Fibroblast of lung (primary cell): ENCODE measurements at regions not wholly inside any gene's neighbourhood (a gene's known extent, or its start where the extent isn't known, plus 50 kb on each side); places are given as distances from the start of the nearest gene placed in this dataset.
"Not testable (repeated sequence)": the region's sequence is repeated elsewhere in the genome, so short reads cannot be mapped to it uniquely, and the experiment has no call there.

ENCODE experiments used
- DNase-seq, 2 donors: peaks; one replicate each; pipeline versions ENCODE4 v3.0.0 to v3.0.0-alpha.2; 2010; ENCODE audit warnings: low read depth in 2 of 2
- H2AFZ ChIP-seq: 2 replicates; pipeline ENCODE4 v1.5.1; 2012; ENCODE audit warnings: low read length, control low read depth, inconsistent platforms
- H3K27ac ChIP-seq: 2 replicates; pipeline ENCODE4 v1.5.1; 2011; ENCODE audit warnings: low read length, control low read depth; ENCODE audit not compliant: insufficient read depth
- H3K27me3 ChIP-seq: 2 replicates; pipeline ENCODE4 v1.5.1; 2011; ENCODE audit warnings: mild to moderate bottlenecking, low read length; ENCODE audit not compliant: control insufficient read depth, insufficient read depth
- H3K36me3 ChIP-seq: 2 replicates; pipeline ENCODE4 v1.5.1; 2011; ENCODE audit warnings: low read length; ENCODE audit not compliant: control insufficient read depth, insufficient read depth
- H3K4me1 ChIP-seq: 2 replicates; pipeline ENCODE4 v1.5.1; 2011; ENCODE audit warnings: low read length; ENCODE audit not compliant: control insufficient read depth, insufficient read depth; ENCODE audit errors: extremely low read depth
- H3K4me2 ChIP-seq: 2 replicates; pipeline ENCODE4 v1.5.1; 2011; ENCODE audit warnings: low read length, control low read depth; ENCODE audit not compliant: insufficient read depth; ENCODE audit errors: extremely low read depth
- H3K4me3 ChIP-seq, 4 experiments: fragments of 200-600 bp in 1 of 4; sonication (generic) in 1 of 4; replicated peaks in 1 of 4; 2 replicates each; pipeline ENCODE4 v1.5.1; 2011 to 2016; ENCODE audit warnings: low read length in 4 of 4, low read depth in 3 of 4, mild to moderate bottlenecking in 3 of 4, control low read depth in 2 of 4, inconsistent platforms in 1 of 4, mixed read lengths in 1 of 4; ENCODE audit not compliant: insufficient read depth in 1 of 4; ENCODE audit errors: control extremely low read depth in 1 of 4
- H3K79me2 ChIP-seq: 2 replicates; pipeline ENCODE4 v1.5.1; 2012; ENCODE audit warnings: mild to moderate bottlenecking, low read length, inconsistent platforms; ENCODE audit not compliant: control insufficient read depth, insufficient read depth
- H3K9ac ChIP-seq: 2 replicates; pipeline ENCODE4 v1.5.1; 2011; ENCODE audit warnings: mild to moderate bottlenecking, low read length, control low read depth; ENCODE audit not compliant: insufficient read depth
- H3K9me3 ChIP-seq: 2 replicates; pipeline ENCODE4 v1.5.1; 2012; ENCODE audit warnings: low read depth, low read length; ENCODE audit not compliant: control insufficient read depth, insufficient read depth
- H4K20me1 ChIP-seq: 2 replicates; pipeline ENCODE4 v1.5.1; 2011; ENCODE audit warnings: low read length; ENCODE audit not compliant: control insufficient read depth, insufficient read depth; ENCODE audit errors: extremely low read depth

- not testable (repeated sequence) for H3K36me3 ChIP-seq, H3K9ac ChIP-seq, H3K4me2 ChIP-seq, H4K20me1 ChIP-seq, H3K4me3 ChIP-seq, H3K27ac ChIP-seq, H3K79me2 ChIP-seq, H3K4me1 ChIP-seq, H3K27me3 ChIP-seq, H2AFZ ChIP-seq, H3K9me3 ChIP-seq
- peak in 1 of 2 donors; percentile 35 for DNase-seq
Measured at GRCh38 chr1:120357046-120357445, 57.8 kb upstream of the NBPF8 start.

DNA sequence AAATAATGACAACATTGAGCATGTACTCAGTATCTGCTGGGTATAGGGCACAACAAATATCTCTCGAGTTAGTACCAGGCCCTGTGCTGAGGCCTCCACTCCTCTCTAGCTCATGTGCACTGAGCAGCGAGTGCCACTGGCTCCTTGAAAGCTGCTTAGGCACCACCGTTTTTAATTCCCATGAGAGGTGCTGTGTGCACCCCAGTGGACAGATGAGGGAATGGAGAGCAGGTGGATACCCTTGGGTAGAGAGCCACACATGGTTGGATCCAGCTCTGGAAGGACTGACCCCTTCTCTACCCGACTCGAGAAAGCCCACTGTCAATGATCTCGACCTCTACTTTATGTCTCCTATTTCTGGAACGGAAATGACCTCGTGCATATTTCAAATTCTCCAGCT is 58.7 kb upstream of the NBPF8 start:
- DNase-seq, result peak in 1 of 2 donors; percentile 7

DNA sequence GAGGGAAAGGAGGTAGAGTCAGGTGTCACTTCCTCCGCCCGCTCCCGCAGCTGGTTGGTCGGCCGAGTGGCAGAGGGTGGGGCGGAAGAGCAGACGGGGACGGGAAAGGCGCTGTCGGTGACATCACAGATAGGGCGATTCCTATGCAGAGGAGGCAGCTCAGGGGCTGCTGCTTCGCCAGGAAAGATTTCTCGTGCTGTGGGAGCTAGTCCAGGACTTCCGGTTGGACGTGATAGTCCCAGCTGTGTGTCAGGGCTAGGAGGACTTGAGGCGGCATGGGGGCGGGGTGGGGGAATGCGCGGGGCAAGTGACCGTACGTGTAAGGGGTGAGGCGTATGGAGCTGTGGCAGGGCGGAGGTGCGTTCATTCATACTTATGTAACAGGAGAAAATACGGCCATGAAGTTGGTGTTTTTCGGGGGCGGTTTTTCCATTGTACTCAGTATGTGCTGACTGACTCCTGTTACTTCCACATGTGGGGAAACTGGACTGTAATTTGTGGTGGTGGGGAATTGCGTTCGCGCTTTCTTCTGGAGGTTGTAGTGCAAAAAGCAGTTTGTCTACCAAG is 60.1 kb upstream of the NBPF8 start:
- H3K4me3 ChIP-seq, result peak overlapping the region in 2 of 4 experiments; percentile 16 to 36
- H3K4me2 ChIP-seq, result not testable (repeated sequence)

More for the DNA sequence above, 58.7 kb upstream of the NBPF8 start:
- H2AFZ ChIP-seq, H3K9me3 ChIP-seq, H3K4me3 ChIP-seq, H3K36me3 ChIP-seq, H3K4me1 ChIP-seq, H3K79me2 ChIP-seq, H4K20me1 ChIP-seq, H3K9ac ChIP-seq, H3K27me3 ChIP-seq, H3K4me2 ChIP-seq, H3K27ac ChIP-seq: not testable (repeated sequence)

DNA sequence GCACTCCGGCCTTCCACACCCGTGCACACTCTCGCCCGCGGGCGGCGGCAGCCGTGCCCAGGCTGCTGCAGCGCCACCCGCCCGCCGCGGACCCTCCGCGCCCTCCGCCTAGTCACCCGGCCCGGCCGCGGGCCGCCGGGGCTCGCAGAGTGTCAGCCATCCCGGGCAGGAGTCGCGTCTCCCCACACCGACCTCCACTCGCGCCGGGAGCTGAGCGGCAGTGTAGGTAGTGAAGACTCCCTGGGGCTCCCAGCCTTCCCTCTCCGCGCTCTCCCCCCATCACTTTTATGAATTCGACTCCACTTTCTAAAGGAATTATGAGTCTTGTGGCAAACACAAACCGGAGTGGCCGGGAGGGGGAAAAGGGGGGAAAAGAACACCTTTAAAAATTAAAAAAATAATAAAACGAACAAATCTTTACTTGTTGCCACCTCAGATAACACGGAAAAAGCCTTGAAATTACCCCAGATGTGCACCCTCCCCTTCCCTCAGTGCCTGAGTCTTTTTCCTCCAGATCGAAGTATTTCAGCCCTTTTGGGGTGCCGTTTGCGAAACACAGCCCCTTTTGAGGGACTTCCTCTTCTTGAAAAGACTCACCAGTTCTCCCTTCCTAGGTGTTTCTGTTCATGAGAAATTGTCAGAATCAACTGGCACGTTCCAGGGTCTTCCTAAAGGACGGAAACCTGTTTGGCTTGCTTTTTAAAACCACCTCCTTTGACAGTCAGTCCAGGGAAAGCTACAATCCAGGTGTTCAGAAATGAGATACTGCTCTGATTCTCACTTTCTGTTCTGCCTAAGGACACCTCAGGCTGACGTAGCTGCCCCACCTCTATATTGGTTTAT is 72.4 kb upstream of the NBPF8 start:
- H3K4me2 ChIP-seq, H2AFZ ChIP-seq: not testable (repeated sequence)
- peak overlapping the region in 2 of 4 experiments; percentile 35 to 46 for H3K4me3 ChIP-seq

More for the DNA sequence above, 60.1 kb upstream of the NBPF8 start:
- not testable (repeated sequence) for H3K27ac ChIP-seq, H3K27me3 ChIP-seq, H3K4me1 ChIP-seq, H3K79me2 ChIP-seq, H3K36me3 ChIP-seq, H3K9me3 ChIP-seq, H2AFZ ChIP-seq, H3K9ac ChIP-seq, H4K20me1 ChIP-seq
- peak; percentile 54 to 74 for DNase-seq

GRCh38 chr1:120341756-120342155 is 73.1 kb upstream of the NBPF8 start:
- not testable (repeated sequence) for H2AFZ ChIP-seq, H3K27me3 ChIP-seq, H4K20me1 ChIP-seq, H3K36me3 ChIP-seq, H3K4me1 ChIP-seq, H3K79me2 ChIP-seq, H3K9me3 ChIP-seq, H3K4me2 ChIP-seq
- DNase-seq, result peak; percentile 6 to 50
- Histone ChIP-seq H3K9ac (peak overlapping the region; percentile 23), H3K4me3 (peak overlapping the region; percentile 36 to 58 (median 47)), H3K27ac (peak overlapping the region; percentile 27)

More for the DNA sequence above, 72.4 kb upstream of the NBPF8 start:
- H4K20me1 ChIP-seq, H3K27ac ChIP-seq, H3K36me3 ChIP-seq, H3K9ac ChIP-seq, H3K79me2 ChIP-seq, DNase-seq, H3K4me1 ChIP-seq, H3K9me3 ChIP-seq, H3K27me3 ChIP-seq: not testable (repeated sequence)

- not testable (repeated sequence) for H3K4me1 ChIP-seq, H3K9me3 ChIP-seq, H3K27ac ChIP-seq, H2AFZ ChIP-seq, H3K36me3 ChIP-seq, H4K20me1 ChIP-seq, H3K27me3 ChIP-seq, H3K4me2 ChIP-seq, H3K79me2 ChIP-seq, DNase-seq
- peak overlapping the region; percentile 36 to 58 (median 47) for H3K4me3 ChIP-seq
- peak overlapping the region; percentile 37 for H3K9ac ChIP-seq
Measured at GRCh38 chr1:120340838-120341751, 73.7 kb upstream of the NBPF8 start.
